ENCODE measurements at regions not wholly inside any gene's neighbourhood (a gene's known extent, or its start where the extent isn't known, plus 50 kb on each side); places are given as distances from the start of the nearest gene placed in this dataset.

DNA sequence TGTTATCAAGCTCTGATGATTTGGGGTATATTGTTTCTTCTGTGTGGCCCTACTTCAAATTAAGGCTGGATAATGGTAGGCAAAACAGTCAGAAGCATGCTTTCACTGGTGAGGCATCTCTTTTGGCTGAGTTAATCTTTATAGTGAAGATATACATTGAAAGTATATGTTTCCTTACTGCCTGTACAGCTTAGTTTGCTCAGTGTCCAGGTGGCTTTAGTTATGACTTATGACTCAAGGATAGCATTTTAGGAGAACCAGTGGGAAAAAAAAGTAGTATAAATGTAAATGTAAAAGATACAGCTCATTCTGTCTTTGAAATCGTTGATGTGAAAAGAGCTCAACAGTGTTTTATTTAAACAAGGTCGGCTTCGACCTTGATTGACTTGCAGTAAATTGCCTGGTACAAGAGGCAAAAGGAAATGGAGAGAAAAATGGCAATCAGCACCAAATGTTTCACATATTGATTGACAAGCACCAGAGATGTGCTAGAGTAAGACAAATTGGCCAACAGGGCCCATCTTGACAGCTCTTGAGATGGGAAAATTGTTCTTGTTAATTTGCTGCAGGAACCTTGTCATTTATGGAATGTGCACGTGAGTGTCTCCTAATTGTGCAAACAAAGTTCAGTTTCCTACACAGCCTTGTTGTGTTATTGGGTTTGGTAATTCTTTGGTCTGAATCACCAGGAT, 447.4 kb upstream of the WWC1 start:
- Histone ChIP-seq H3K36me3 (no peaks in the 10 kb centered on the region), H3K27me3 (no peaks in the 10 kb centered on the region), H3K4me1 (no peaks in the 10 kb centered on the region), H3K27ac (no peak overlapping the region), H3K9me3 (no peaks in the 10 kb centered on the region), H3K4me3 (no peak overlapping the region)
- intact Hi-C loops (cut with DNase I; ENCODE audit: low total_unique reads), result no loop called here
- TF ChIP-seq, protein P1, sequence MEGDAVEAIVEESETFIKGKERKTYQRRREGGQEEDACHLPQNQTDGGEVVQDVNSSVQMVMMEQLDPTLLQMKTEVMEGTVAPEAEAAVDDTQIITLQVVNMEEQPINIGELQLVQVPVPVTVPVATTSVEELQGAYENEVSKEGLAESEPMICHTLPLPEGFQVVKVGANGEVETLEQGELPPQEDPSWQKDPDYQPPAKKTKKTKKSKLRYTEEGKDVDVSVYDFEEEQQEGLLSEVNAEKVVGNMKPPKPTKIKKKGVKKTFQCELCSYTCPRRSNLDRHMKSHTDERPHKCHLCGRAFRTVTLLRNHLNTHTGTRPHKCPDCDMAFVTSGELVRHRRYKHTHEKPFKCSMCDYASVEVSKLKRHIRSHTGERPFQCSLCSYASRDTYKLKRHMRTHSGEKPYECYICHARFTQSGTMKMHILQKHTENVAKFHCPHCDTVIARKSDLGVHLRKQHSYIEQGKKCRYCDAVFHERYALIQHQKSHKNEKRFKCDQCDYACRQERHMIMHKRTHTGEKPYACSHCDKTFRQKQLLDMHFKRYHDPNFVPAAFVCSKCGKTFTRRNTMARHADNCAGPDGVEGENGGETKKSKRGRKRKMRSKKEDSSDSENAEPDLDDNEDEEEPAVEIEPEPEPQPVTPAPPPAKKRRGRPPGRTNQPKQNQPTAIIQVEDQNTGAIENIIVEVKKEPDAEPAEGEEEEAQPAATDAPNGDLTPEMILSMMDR (IDR thresholded peaks at IDR 0.05), result no peak
- no peak for DNase-seq

DNA sequence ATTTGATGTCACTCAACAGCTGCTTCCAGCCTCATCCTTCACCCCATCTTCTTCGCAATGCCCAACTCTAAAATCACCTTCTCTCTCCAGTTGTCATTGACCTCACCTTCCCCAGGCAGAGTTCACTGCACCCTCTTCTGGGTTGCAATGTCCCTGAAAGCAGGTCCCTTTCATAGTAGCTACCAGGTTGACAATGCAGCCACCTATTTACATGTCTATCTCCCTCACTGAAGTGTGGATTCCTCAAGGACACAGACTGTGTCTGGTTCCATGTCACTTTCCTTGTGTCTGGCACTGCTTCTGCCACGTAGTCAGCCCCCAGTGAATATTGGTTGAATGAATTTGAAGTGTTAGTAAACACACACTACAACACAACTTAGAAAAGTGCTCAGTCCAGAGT, 445.5 kb upstream of the WWC1 start:
- intact Hi-C loops (cut with DNase I; ENCODE audit: low total_unique reads), result no loop called here
- H3K27ac ChIP-seq, result no peak overlapping the region
- TF ChIP-seq, protein P1 (IDR thresholded peaks at IDR 0.05), result no peak

DNA sequence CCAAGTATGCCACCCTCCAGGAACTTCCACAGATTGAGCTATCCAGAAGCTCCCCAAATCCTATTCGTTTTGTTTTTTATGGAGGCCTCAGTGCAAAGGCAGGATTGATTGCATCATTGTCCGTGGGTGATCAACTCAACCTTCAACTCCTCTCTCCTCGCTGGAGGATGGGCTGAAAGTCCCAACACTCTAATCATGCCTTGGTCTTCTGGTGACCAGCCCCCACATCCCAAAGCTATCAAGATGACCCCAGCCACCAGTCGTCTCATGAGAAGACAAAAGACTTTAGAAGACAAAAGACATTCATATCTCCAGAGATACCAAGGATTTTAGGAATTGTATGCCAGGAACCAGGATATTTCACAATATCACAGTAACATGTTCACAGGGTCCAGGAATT, 441.6 kb upstream of the WWC1 start:
- H3K4me3 ChIP-seq, result no peak overlapping the region
- TF ChIP-seq, protein P1 (IDR thresholded peaks at IDR 0.05), result no peak
- no peaks in the 10 kb centered on the region for H3K36me3 ChIP-seq
- no peak for DNase-seq
- H3K4me1 ChIP-seq, result peaks cover 0 to 12% (median 0%) of the 10 kb centered on the region in 4 donors
- no peak overlapping the region for H3K27ac ChIP-seq
- no peaks in the 10 kb centered on the region for H3K27me3 ChIP-seq
- H3K9me3 ChIP-seq, result no peaks in the 10 kb centered on the region
- intact Hi-C loops (cut with DNase I; ENCODE audit: low total_unique reads), result no loop called here

More for the DNA sequence above, 445.5 kb upstream of the WWC1 start:
- H3K4me3 ChIP-seq, result no peak overlapping the region
- DNase-seq, result no peak
- H3K27me3 ChIP-seq, result no peaks in the 10 kb centered on the region
- H3K9me3 ChIP-seq, result no peaks in the 10 kb centered on the region
- no peaks in the 10 kb centered on the region for H3K4me1 ChIP-seq
- H3K36me3 ChIP-seq, result no peaks in the 10 kb centered on the region

DNA sequence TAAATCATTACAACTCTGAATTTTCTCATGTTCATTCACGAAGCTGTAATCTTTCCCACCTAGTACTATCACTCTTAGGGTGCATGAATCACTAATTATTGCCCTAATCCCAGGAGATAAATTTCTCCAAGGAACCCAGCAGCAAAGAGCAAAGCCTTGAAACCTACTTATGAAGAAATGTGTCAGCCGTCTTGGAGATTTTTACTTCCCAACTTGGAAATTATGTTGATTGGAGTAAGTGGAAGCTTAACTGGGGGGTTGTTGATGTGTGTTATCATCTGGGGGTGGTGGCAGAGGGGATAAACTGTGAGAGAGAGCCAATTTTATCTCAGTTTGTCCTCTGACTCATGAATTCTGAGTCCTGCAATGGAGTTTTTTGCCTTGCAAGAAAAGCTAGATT, 440.5 kb upstream of the WWC1 start:
- H3K27me3 ChIP-seq, result no peaks in the 10 kb centered on the region
- no peaks in the 10 kb centered on the region for H3K36me3 ChIP-seq
- intact Hi-C loops (cut with DNase I; ENCODE audit: low total_unique reads), result no loop called here
- H3K9me3 ChIP-seq, result no peaks in the 10 kb centered on the region
- TF ChIP-seq, protein P1 (IDR thresholded peaks at IDR 0.05), result no peak
- no peak overlapping the region for H3K27ac ChIP-seq
- peaks cover 0 to 14% (median 0%) of the 10 kb centered on the region in 4 donors for H3K4me1 ChIP-seq
- H3K4me3 ChIP-seq, result no peak overlapping the region
- DNase-seq, result no peak

DNA sequence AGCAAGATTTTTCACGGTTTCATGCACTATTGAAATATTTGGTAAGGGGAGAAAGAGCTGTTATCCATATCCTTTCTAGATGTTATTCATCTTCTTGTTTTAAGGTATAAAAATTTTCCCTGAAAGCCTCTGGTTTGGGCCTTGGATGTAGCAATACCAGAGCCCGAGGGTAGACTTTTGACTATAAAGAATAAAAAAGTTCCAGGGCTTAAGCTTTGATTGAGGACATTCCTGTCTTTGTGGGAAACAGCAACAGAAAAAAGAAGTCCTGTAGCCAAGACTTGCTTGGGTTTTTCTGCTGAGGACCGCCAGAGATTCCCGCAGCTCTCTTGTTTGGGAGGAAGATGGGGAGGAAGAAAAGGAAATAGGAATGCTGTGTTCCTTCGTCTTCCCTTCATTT, 440.0 kb upstream of the WWC1 start:
- H3K4me1 ChIP-seq, result peaks cover 0 to 19% (median 1%) of the 10 kb centered on the region in 4 donors
- no peaks in the 10 kb centered on the region for H3K9me3 ChIP-seq
- H3K27me3 ChIP-seq, result no peaks in the 10 kb centered on the region
- H3K4me3 ChIP-seq, result no peak overlapping the region
- TF ChIP-seq, protein P1 (IDR thresholded peaks at IDR 0.05), result no peak
- DNase-seq, result no peak
- no peak overlapping the region for H3K27ac ChIP-seq
- H3K36me3 ChIP-seq, result no peaks in the 10 kb centered on the region
- intact Hi-C loops (cut with DNase I; ENCODE audit: low total_unique reads), result no loop called here

All from tibial artery (tissue), 4 donors.